Uterus (tissue), 3 donors: ENCODE measurements at regions not wholly inside any gene's neighbourhood (a gene's known extent, or its start where the extent isn't known, plus 50 kb on each side); places are given as distances from the start of the nearest gene placed in this dataset.

ENCODE experiments used
- DNase-seq, 2 donors: peaks; one replicate each; pipeline ENCODE4 v3.0.0-alpha.2; 2019 to 2020
- H3K27ac ChIP-seq, 2 donors: fragments of 200-600 bp; sonication (generic); 1 replicate in 1 of 2; 2 replicates in 1 of 2; pipeline ENCODE4 v1.5.1; 2016 to 2018
- H3K27me3 ChIP-seq, 2 donors: fragments of 200-600 bp; sonication (generic); one replicate each; pipeline ENCODE4 v1.5.1; 2018 to 2019; ENCODE audit warnings: control low read depth in 1 of 2
- H3K36me3 ChIP-seq, 2 donors: fragments of 200-600 bp; sonication (generic); one replicate each; pipeline ENCODE4 v1.5.1; 2019; ENCODE audit warnings: control low read depth in 1 of 2
- H3K4me1 ChIP-seq, 2 donors: fragments of 200-600 bp; sonication (generic); one replicate each; pipeline ENCODE4 v1.5.1; 2018 to 2019; ENCODE audit warnings: control low read depth in 1 of 2
- H3K4me3 ChIP-seq, 2 donors: fragments of 200-600 bp; sonication (generic); 1 replicate in 1 of 2; 2 replicates in 1 of 2; pipeline ENCODE4 v1.5.1; 2018 to 2019; ENCODE audit warnings: mild to moderate bottlenecking in 1 of 2
- H3K9me3 ChIP-seq, 2 donors: fragments of 200-600 bp; sonication (generic); one replicate each; pipeline ENCODE4 v1.5.1; 2019; ENCODE audit warnings: control low read depth in 1 of 2
- POLR2A ChIP-seq, 2 donors: fragments of 450-650 bp; IDR thresholded peaks; one replicate each; pipeline ENCODE4 v1.6.1; 2016; ENCODE audit warnings: antibody characterized with exemption in 2 of 2, mild to moderate bottlenecking in 1 of 2, moderate library complexity in 1 of 2
- intact Hi-C: fragments of 100-400 bp; cut with DNase I; formaldehyde crosslinking; loops from one replicate; pipeline ENCODE4 v1.15.1; 2023; ENCODE audit warnings: low total_unique reads
- TF ChIP-seq, protein P1 (sequence below), 4 experiments: fragments of 200-600 bp in 2 of 4; fragments of 450-650 bp in 2 of 4; sonication (generic) in 2 of 4; IDR thresholded peaks; one replicate each; pipeline ENCODE4 v1.5.1; 2016 to 2019; ENCODE audit warnings: antibody characterized with exemption in 4 of 4, mild to moderate bottlenecking in 2 of 4, moderate library complexity in 1 of 4
- donor health status: DM: yes; HTN: yes; CAD: no.

DNA sequence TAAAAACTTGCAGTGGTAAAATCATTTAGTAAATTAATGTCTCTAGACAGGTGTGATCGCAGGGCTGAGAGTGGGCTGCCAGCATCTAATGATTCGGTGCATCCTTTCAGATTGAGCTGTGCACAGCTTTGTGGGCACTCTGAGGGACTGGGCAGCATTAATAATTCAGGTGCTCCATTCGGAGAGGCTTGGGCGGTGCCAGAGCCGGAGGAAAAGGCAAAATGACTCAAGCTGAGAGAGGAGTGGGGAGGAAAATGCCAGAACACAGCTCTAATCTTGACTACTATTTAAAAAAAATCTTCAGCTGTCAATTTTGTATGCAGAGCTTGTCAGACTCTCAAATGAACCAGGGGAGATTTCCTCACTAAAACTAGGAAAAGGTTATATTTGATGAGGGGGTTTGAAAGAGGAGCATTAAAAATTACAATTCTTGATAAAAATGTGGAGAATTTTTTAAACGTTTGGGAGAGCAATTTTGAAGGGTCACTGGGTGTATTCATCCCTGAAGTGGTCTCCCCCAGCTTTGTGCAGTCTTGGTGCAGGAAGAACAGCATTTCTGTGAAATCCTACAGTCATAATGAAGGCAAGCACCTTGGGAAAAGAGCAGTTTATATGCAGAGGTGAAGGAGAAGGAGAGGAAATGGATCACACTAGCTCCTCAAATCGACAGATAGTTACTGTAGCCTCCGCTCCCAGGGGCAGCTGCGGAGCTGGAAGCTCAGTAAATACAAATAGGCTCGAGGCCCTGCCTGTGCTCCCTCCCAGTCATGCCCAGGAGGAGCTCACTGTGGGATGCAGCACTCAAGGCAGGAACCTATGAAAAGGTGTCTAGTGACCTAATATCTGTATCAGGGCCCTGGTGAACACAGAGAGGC is 535.4 kb upstream of the RAB6C start:
- Histone ChIP-seq H3K27ac (no peak overlapping the region), H3K4me1 (no peaks in the 10 kb centered on the region), H3K27me3 (no peaks in the 10 kb centered on the region), H3K36me3 (no peaks in the 10 kb centered on the region), H3K9me3 (no peaks in the 10 kb centered on the region), H3K4me3 (no peak overlapping the region)
- intact Hi-C loops = no loop called here
- TF ChIP-seq, protein P1, sequence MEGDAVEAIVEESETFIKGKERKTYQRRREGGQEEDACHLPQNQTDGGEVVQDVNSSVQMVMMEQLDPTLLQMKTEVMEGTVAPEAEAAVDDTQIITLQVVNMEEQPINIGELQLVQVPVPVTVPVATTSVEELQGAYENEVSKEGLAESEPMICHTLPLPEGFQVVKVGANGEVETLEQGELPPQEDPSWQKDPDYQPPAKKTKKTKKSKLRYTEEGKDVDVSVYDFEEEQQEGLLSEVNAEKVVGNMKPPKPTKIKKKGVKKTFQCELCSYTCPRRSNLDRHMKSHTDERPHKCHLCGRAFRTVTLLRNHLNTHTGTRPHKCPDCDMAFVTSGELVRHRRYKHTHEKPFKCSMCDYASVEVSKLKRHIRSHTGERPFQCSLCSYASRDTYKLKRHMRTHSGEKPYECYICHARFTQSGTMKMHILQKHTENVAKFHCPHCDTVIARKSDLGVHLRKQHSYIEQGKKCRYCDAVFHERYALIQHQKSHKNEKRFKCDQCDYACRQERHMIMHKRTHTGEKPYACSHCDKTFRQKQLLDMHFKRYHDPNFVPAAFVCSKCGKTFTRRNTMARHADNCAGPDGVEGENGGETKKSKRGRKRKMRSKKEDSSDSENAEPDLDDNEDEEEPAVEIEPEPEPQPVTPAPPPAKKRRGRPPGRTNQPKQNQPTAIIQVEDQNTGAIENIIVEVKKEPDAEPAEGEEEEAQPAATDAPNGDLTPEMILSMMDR (IDR thresholded peaks at IDR 0.05) = no peak
- TF ChIP-seq POLR2A (IDR thresholded peaks at IDR 0.05) = no peak
- no peak for DNase-seq

- Histone ChIP-seq H3K36me3 (no peaks in the 10 kb centered on the region), H3K27ac (no peak overlapping the region), H3K4me1 (no peaks in the 10 kb centered on the region), H3K4me3 (no peak overlapping the region), H3K27me3 (no peaks in the 10 kb centered on the region), H3K9me3 (no peaks in the 10 kb centered on the region)
- no peak for DNase-seq
- TF ChIP-seq, protein P1 (IDR thresholded peaks at IDR 0.05) = no peak
- TF ChIP-seq POLR2A (IDR thresholded peaks at IDR 0.05) = no peak
- intact Hi-C loops = no loop called here
Observed at GRCh38 chr2:129444751-129445150, 534.7 kb upstream of the RAB6C start.

- no peaks in the 10 kb centered on the region for H3K9me3 ChIP-seq
- no peaks in the 10 kb centered on the region for H3K4me1 ChIP-seq
- no peak overlapping the region for H3K4me3 ChIP-seq
- no peak overlapping the region for H3K27ac ChIP-seq
- no peak for DNase-seq
- TF ChIP-seq, protein P1 (IDR thresholded peaks at IDR 0.05) = no peak
- no peak for TF ChIP-seq POLR2A (IDR thresholded peaks at IDR 0.05)
- H3K36me3 ChIP-seq = no peaks in the 10 kb centered on the region
- intact Hi-C loops = no loop called here
- H3K27me3 ChIP-seq = no peaks in the 10 kb centered on the region
Observed at GRCh38 chr2:129456691-129457090, 522.8 kb upstream of the RAB6C start.

DNA sequence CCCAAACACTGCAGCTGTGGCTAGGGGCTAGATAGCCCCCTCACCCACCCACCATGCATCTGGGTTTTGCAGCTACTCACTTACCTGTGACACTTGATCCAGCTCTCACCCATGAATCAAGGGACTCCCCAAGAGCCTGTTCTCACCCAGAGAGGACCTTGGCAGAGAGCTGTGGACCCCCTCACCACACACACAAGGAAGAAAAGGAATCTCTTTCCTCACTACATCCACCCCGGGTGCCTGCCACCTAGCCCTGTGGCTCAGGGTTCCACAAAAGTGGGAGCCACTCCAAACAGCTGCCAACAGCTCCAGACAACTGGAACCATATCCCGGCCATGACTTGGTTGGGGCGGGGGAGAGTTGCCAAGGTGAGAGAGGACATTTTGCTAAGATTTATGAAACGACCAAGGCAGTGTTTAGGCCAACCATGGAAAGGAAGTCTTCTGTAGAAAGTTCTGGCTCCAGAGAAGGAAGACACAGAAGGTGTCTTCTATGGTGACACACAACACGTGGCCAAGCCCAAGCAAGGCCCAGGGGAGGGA is 522.1 kb upstream of the RAB6C start:
- H3K9me3 ChIP-seq = no peaks in the 10 kb centered on the region
- no peak overlapping the region for H3K4me3 ChIP-seq
- no peak for DNase-seq
- intact Hi-C loops = no loop called here
- no peak overlapping the region for H3K27ac ChIP-seq
- H3K36me3 ChIP-seq = no peaks in the 10 kb centered on the region
- TF ChIP-seq, protein P1 (IDR thresholded peaks at IDR 0.05) = no peak
- no peak for TF ChIP-seq POLR2A (IDR thresholded peaks at IDR 0.05)
- H3K27me3 ChIP-seq = no peaks in the 10 kb centered on the region
- H3K4me1 ChIP-seq = no peaks in the 10 kb centered on the region

DNA sequence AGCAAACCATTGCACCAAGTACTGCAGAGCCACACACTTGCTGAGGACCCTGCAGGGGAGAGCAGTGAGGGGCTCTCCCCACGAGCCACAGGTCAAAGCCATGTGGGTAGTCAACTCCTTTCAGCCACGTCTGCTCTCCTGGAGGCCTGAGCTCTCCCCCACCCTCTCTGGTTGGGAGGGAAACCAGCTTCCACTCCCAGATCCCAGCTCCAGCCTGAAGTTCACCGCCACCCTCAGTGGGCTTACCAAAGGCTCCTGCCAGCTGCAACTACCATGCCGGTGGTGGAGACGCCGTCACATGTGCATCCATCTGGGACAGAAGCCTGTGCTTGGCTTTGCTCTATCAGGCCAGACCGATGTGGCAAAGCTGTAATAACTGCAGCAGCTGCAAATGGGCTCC is 521.5 kb upstream of the RAB6C start:
- Histone ChIP-seq H3K4me3 (no peak overlapping the region), H3K27me3 (no peaks in the 10 kb centered on the region), H3K27ac (no peak overlapping the region), H3K36me3 (no peaks in the 10 kb centered on the region), H3K9me3 (no peaks in the 10 kb centered on the region), H3K4me1 (no peaks in the 10 kb centered on the region)
- intact Hi-C loops = no loop called here
- DNase-seq = no peak
- TF ChIP-seq, protein P1 (IDR thresholded peaks at IDR 0.05) = no peak
- TF ChIP-seq POLR2A (IDR thresholded peaks at IDR 0.05) = no peak
